Testis (tissue), 2 donors: ENCODE measurements at regions not wholly inside any gene's neighbourhood (a gene's known extent, or its start where the extent isn't known, plus 50 kb on each side); places are given as distances from the start of the nearest gene placed in this dataset.

Experiments
- DNase-seq: peaks from one replicate; pipeline ENCODE4 v3.0.0-alpha.2; 2019
- H3K27ac ChIP-seq, 2 donors: fragments of 200-600 bp; sonication (generic); one replicate each; pipeline ENCODE4 v1.5.1; 2019
- H3K27me3 ChIP-seq: fragments of 200-600 bp; sonication (generic); one replicate; pipeline ENCODE4 v1.5.1; 2019
- H3K36me3 ChIP-seq: fragments of 200-600 bp; sonication (generic); one replicate; pipeline ENCODE4 v1.5.1; 2017; ENCODE audit warnings: low read depth; ENCODE audit errors: missing control alignments
- H3K4me1 ChIP-seq: fragments of 200-600 bp; sonication (generic); one replicate; pipeline ENCODE4 v1.5.1; 2019
- H3K4me3 ChIP-seq, 2 donors: fragments of 200-600 bp; sonication (generic); one replicate each; pipeline ENCODE4 v1.5.1; 2017 to 2019
- H3K9me3 ChIP-seq: fragments of 200-600 bp; sonication (generic); one replicate; pipeline ENCODE4 v1.5.1; 2017
- POLR2A ChIP-seq: fragments of 450-650 bp; IDR thresholded peaks from one replicate; pipeline ENCODE4 v1.6.1; 2017; ENCODE audit warnings: antibody characterized with exemption, mild to moderate bottlenecking, moderate library complexity
- WGBS, 2 donors: methylation state at CpG; one replicate each; pipeline ENCODE4 v1.1.5; 2018; 5-methylcytosine and 5-hydroxymethylcytosine counted together
- intact Hi-C: fragments of 100-400 bp; cut with DNase I; formaldehyde crosslinking; loops from one replicate; pipeline ENCODE4 v1.15.1; 2023; ENCODE audit warnings: low total_unique reads
- TF ChIP-seq, protein P1 (sequence below), 3 experiments: fragments of 450-650 bp in 2 of 3; fragments of 200-600 bp in 1 of 3; sonication (generic) in 1 of 3; IDR thresholded peaks; one replicate each; pipeline ENCODE4 v1.5.1; 2016 to 2019; ENCODE audit warnings: antibody characterized with exemption in 3 of 3, mild to moderate bottlenecking in 2 of 3, moderate library complexity in 1 of 3

GRCh38 chr4:104113850-104114249 lies 380.8 kb downstream of the CXXC4 start:
- no peaks in the 10 kb centered on the region for H3K36me3 ChIP-seq
- H3K9me3 ChIP-seq: no peaks in the 10 kb centered on the region
- no peak for DNase-seq
- H3K4me3 ChIP-seq: no peak overlapping the region
- no peaks in the 10 kb centered on the region for H3K27me3 ChIP-seq
- WGBS, 2 donors: 82 to 95% methylated on average over 3 of the region's 3 CpGs
- TF ChIP-seq POLR2A: no peak
- TF ChIP-seq, protein P1, sequence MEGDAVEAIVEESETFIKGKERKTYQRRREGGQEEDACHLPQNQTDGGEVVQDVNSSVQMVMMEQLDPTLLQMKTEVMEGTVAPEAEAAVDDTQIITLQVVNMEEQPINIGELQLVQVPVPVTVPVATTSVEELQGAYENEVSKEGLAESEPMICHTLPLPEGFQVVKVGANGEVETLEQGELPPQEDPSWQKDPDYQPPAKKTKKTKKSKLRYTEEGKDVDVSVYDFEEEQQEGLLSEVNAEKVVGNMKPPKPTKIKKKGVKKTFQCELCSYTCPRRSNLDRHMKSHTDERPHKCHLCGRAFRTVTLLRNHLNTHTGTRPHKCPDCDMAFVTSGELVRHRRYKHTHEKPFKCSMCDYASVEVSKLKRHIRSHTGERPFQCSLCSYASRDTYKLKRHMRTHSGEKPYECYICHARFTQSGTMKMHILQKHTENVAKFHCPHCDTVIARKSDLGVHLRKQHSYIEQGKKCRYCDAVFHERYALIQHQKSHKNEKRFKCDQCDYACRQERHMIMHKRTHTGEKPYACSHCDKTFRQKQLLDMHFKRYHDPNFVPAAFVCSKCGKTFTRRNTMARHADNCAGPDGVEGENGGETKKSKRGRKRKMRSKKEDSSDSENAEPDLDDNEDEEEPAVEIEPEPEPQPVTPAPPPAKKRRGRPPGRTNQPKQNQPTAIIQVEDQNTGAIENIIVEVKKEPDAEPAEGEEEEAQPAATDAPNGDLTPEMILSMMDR (IDR thresholded peaks at IDR 0.05): no peak
- no peaks in the 10 kb centered on the region for H3K4me1 ChIP-seq
- intact Hi-C loops: no loop called here
- H3K27ac ChIP-seq: no peak overlapping the region

DNA sequence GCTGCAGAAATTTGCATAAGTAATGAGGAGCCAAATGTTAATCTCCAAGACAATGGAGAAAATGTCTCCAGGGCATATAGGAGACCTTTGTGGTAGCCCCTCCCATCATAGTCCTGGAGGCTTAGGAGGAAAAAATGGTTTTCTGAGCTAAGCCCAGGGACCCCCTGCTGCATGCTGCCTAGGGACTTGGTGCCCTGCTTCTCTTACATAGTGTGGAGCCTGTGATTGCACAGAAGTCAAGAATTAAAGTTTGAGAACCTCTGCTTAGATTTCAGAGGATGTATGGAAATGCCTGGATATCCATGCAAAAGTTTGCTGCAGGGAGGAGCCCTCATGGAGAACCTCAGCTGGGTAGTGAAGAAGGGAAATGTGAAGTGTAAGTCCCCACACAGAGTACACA lies 379.4 kb upstream of the TACR3 start:
- DNase-seq: no peak
- no peak overlapping the region for H3K4me3 ChIP-seq
- no peak overlapping the region for H3K27ac ChIP-seq
- TF ChIP-seq, protein P1 (IDR thresholded peaks at IDR 0.05): no peak
- no peak for TF ChIP-seq POLR2A
- intact Hi-C loops: no loop called here
- H3K9me3 ChIP-seq: no peaks in the 10 kb centered on the region
- H3K27me3 ChIP-seq: no peaks in the 10 kb centered on the region
- no peaks in the 10 kb centered on the region for H3K36me3 ChIP-seq
- no peaks in the 10 kb centered on the region for H3K4me1 ChIP-seq

DNA sequence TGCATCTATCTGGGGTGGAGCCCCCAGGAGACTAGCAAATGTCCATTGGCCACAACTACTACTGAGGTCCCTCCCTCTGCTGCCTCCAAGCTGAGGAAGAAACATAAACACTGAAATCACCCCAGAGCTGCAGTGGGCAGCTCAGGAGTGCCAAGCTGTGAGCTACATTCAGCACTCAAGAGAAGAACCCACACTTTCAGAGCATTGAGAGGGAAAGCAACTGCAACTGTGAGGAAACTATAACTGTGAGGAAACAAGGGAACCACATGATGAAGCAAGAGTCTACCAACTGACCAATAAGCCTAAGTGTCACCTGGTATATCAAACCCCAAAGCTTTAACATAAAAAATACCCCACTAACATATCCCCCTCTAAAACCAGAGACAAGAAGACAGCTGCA lies 373.5 kb upstream of the TACR3 start:
- Histone ChIP-seq H3K4me1 (no peaks in the 10 kb centered on the region), H3K27ac (no peak overlapping the region), H3K36me3 (no peaks in the 10 kb centered on the region), H3K4me3 (no peak overlapping the region), H3K27me3 (no peaks in the 10 kb centered on the region), H3K9me3 (no peaks in the 10 kb centered on the region)
- intact Hi-C loops: no loop called here
- TF ChIP-seq, protein P1 (IDR thresholded peaks at IDR 0.05): no peak
- TF ChIP-seq POLR2A: no peak
- no peak for DNase-seq

DNA sequence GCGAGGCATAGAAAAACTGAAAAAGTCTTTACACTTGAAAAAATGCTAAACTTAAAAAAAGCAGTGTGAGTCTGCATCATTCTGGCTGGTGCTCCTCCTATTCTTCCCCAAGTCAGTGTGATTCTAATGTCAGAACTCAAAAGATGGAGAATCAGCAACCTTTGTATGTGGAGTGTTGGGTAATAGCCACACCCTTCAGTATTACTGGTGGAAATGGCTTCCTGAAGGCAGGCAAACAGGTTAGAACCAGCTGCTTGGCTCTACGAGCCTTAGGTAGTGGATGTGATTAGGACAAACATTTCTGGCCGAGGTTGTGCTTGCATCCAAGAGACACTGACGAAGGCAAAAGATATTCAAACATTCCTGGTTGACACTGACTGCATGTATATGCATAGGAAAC lies 353.4 kb upstream of the TACR3 start:
- WGBS, 2 donors: 55 to 64% methylated on average over 4 of the region's 4 CpGs
- intact Hi-C loops: no loop called here
- H3K9me3 ChIP-seq: no peaks in the 10 kb centered on the region
- TF ChIP-seq, protein P1 (IDR thresholded peaks at IDR 0.05): no peak
- TF ChIP-seq POLR2A: no peak
- no peaks in the 10 kb centered on the region for H3K4me1 ChIP-seq
- no peaks in the 10 kb centered on the region for H3K27me3 ChIP-seq
- no peak overlapping the region for H3K27ac ChIP-seq
- no peak overlapping the region for H3K4me3 ChIP-seq
- no peaks in the 10 kb centered on the region for H3K36me3 ChIP-seq
- DNase-seq: no peak

GRCh38 chr4:104066533-104066932 lies 346.7 kb upstream of the TACR3 start:
- H3K27ac ChIP-seq: no peak overlapping the region
- TF ChIP-seq, protein P1 (IDR thresholded peaks at IDR 0.05): no peak
- TF ChIP-seq POLR2A: no peak
- H3K4me1 ChIP-seq: no peaks in the 10 kb centered on the region
- H3K9me3 ChIP-seq: no peaks in the 10 kb centered on the region
- no peak for DNase-seq
- no peaks in the 10 kb centered on the region for H3K36me3 ChIP-seq
- 60 to 79% methylated on average over 2 of the region's 2 CpGs for WGBS, 2 donors
- H3K4me3 ChIP-seq: no peak overlapping the region
- H3K27me3 ChIP-seq: no peaks in the 10 kb centered on the region
- intact Hi-C loops: no loop called here
